H4 (cell line): ENCODE measurements at regions not wholly inside any gene's neighbourhood (a gene's known extent, or its start where the extent isn't known, plus 50 kb on each side); places are given as distances from the start of the nearest gene placed in this dataset.

Experiments
- DNase-seq: peaks from one replicate; pipeline ENCODE4 v3.0.0-alpha.2; 2015; ENCODE audit warnings: low spot score

- no peak for DNase-seq
Measured at GRCh38 chr1:230515451-230516145, 89.5 kb upstream of the PGBD5 start.

DNA sequence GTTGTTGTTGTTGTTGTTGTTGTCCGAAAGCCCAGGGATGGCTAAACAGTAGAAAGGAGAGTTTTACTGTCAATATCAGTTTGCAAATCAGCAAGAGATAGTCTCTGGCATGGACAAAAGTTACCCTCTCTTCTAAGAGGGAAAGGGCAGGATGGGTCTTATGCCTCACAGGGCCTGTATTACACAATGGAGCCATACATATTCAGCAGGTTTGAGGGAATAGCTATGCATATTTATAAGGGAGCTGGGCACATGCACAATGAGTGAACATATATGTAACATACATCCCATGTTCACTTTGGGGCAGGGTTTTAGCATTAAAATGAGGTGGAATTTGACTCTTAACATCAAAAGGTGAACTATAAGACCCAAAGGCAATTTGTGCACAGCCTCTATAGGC, 84.4 kb upstream of the PGBD5 start:
- no peak for DNase-seq

DNA sequence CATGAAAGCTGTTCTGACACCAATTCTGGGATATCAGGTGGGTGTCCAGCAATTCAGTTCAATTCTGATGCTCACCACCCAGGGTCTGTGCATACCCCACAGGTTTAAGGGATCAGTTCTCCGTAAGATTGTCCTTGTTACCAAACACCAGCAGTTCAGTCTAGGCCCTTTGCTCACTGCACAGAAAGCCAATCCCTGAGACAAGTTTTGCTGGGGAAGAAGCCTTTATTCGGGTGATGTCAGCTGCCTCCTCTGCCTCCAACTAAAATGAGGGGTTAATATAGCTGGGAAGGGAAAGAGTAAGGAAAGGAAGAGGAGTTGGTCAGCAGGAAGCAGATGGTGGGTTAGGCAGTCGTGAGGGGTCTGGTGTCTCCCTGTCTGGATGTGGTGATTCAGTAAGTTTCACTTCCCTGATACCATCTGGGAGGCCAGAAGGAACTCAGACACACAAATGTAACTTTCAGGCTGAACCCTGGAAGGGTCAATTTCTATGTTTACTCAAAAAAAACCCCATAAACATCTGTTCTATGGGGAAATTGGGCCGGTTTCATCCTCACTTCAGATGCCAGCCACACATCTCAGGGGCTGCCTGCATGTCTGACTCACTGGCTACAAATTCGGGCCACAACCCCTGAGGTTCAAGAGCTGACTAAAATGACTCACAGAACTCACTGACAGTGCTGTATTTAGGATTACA, 83.3 kb upstream of the PGBD5 start:
- peak; percentile 69 for DNase-seq

DNA sequence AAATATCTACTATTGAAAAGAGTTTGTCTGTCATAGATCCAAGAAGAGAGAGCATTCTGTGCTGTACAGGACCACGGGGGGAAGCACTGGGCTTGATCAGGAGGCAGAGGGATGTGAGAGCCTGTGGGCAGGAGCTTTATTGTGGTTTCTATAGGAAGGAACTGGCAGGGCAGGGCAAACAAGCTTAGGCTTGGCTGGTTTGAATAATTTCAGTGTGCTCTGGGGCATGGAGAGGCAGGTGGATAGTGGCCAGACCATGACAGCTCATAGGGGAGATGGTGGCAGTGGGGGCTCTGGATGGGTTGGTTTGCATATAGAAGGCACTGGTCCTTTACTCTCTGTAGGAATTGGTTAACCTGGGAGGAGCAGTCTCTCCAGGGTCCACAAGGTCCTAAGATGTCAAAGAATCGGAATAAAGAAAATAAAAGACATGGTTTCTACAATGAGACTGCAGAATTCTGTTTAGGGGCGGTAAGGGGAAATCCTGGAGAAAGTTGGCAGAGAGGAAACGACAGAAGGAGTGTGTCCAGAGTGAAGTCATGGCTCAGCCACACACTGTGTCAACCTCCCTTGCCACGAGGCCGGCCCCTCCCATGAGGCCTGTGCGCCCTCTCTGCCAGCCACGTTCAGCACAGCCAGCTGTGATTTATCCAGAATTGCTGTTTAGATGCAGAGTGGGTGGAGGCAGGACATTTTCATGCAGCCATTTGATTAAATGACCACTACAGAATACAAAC, 81.7 kb upstream of the PGBD5 start:
- peak; percentile 71 for DNase-seq

DNA sequence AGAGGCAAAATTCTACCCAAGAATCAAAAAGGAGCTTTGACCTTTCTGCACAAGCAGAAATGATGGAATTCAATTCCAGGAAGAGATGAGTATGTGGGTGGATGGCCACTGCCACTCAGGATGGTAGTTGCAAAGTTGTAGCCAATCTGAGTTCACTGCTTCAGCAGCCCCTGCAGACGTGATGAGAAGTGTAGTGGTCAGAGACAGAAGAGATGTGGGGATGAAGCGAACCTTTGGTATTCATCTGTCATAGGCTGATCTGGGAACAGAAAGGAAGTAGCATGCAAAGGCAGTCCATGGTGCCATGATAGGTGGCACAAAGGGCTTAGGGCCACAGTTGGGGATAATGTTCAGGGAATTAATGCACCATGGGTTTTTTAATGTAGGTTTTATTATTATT, 81.1 kb upstream of the PGBD5 start:
- no peak for DNase-seq

- DNase-seq: no peak
Measured at GRCh38 chr1:230506451-230506850, 80.3 kb upstream of the PGBD5 start.

DNA sequence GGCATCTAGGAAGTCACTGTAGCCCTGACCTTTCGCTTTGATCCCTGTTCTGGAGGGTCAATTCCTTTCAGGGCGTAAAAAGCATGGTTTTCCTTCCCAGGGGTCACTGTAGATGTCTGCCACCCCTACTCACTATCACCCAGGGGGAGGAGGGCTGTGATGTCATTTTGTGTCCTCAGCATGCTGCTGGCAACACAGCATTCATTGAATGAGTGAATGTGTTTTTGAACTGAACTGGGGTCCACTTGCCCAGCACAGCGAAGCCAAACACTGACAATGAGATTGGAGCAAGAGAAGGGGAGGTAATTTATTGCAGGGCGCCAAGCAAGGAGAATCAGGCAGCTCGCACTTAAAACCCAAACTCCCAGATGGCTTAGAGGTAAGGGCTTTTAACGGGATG, 78.2 kb upstream of the PGBD5 start:
- DNase-seq: no peak

- no peak for DNase-seq
Measured at GRCh38 chr1:230503726-230504125, 77.6 kb upstream of the PGBD5 start.

DNA sequence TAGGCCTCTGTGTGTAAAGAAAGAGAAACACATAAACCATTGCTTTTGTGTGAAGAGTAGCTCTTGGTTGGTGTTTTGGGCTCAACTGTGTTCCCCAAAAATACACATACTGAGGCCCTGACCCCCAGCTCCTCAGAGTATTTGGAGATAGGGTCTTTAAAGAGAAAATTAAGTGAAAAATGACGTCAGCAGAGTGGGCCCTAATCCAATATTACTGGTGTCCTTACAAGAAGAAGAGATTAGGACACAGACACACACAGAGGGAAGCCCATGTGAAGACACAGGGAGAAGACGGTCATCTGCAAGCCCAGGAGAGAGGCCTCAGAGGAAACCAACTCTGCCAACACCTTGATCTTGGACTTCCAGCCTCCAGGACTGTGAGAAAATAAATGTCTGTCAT, 76.9 kb upstream of the PGBD5 start:
- DNase-seq: no peak

GRCh38 chr1:230502306-230502705, 76.2 kb upstream of the PGBD5 start:
- no peak for DNase-seq

- DNase-seq: no peak
Measured at GRCh38 chr1:230501849-230502248, 75.7 kb upstream of the PGBD5 start.

GRCh38 chr1:230501242-230501641, 75.1 kb upstream of the PGBD5 start:
- DNase-seq: no peak

- no peak for DNase-seq
Measured at GRCh38 chr1:230500063-230500462, 73.9 kb upstream of the PGBD5 start.

GRCh38 chr1:230499496-230499895, 73.4 kb upstream of the PGBD5 start:
- no peak for DNase-seq

DNA sequence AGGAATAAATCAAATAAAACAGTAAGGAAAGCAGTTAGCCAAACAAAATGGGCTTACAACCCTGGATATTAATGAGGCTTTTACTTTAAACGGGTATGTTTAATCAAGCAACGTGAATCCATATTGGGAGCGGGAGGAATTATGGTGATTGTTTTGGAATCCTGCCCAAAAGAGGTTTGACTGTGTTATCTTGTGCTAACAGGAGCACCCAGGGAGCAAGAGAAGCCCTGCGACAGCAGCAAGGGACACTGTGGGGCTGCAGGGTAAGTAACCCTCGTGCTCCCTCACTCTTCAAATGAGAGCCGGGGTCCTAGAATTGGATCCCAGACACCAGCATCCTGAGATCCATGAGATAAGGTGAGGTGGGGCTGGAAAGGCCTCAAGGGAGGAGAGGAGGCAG, 72.6 kb upstream of the PGBD5 start:
- no peak for DNase-seq

- DNase-seq: no peak
Measured at GRCh38 chr1:230496451-230496850, 70.3 kb upstream of the PGBD5 start.

GRCh38 chr1:230495891-230496385, 69.8 kb upstream of the PGBD5 start:
- DNase-seq: peak; percentile 37

- DNase-seq: no peak
Measured at GRCh38 chr1:230495076-230495475, 68.9 kb upstream of the PGBD5 start.

GRCh38 chr1:230494514-230494913, 68.4 kb upstream of the PGBD5 start:
- no peak for DNase-seq

DNA sequence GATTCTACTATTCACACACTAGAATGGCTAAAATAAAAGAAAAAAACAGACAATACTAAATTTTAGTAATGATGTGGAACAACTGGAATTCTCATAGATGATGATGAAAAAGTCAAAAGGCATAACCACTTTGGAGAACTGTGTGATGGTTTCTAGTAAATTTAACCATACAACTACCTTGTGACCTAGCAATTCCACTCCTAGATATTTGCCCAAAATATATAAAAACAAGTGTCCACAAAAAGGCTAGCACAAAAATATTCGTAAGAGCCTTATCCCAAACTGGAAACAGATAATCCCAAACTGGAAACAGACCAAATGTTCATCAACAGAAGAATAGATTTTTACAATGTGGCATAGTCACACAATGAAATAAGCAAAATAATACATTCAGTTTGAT, 67.9 kb upstream of the PGBD5 start:
- DNase-seq: no peak

GRCh38 chr1:230493264-230493663, 67.1 kb upstream of the PGBD5 start:
- DNase-seq: no peak

- no peak for DNase-seq
Measured at GRCh38 chr1:230490436-230490835, 64.3 kb upstream of the PGBD5 start.
